Adipocyte (in vitro differentiated cells): ENCODE measurements at regions not wholly inside any gene's neighbourhood (a gene's known extent, or its start where the extent isn't known, plus 50 kb on each side); places are given as distances from the start of the nearest gene placed in this dataset.
A peak's percentile ranks its signal among the peaks of the same experiment; 100 is the strongest.

ENCODE experiments used
- DNase-seq: peaks from one replicate; pipeline ENCODE4 v3.0.0-alpha.2; 2015; ENCODE audit warnings: low read depth
- H3K27me3 ChIP-seq: replicated peaks from 2 replicates; pipeline ENCODE4 v1.7.0; 2013; ENCODE audit warnings: mild to moderate bottlenecking, low read length, moderate library complexity; ENCODE audit not compliant: control insufficient read depth, insufficient read depth
- H3K36me3 ChIP-seq: 2 replicates; pipeline ENCODE4 v1.7.0; 2013; ENCODE audit warnings: low read length, mild to moderate bottlenecking, moderate library complexity; ENCODE audit not compliant: control insufficient read depth, insufficient read depth, severe bottlenecking
- H3K4me1 ChIP-seq: 2 replicates; pipeline ENCODE4 v1.7.0; 2013; ENCODE audit warnings: mild to moderate bottlenecking, low read length, moderate library complexity; ENCODE audit not compliant: control insufficient read depth, insufficient read depth
- H3K4me3 ChIP-seq: 2 replicates; pipeline ENCODE4 v1.7.0; 2013; ENCODE audit warnings: mild to moderate bottlenecking, low read length, moderate library complexity
- H3K9ac ChIP-seq: 2 replicates; pipeline ENCODE4 v1.7.0; 2013; ENCODE audit warnings: mild to moderate bottlenecking, low read length, moderate library complexity
- H3K9me3 ChIP-seq: 2 replicates; pipeline ENCODE4 v1.7.0; 2013; ENCODE audit warnings: mild to moderate bottlenecking, low read length, moderate library complexity; ENCODE audit not compliant: control insufficient read depth

DNA sequence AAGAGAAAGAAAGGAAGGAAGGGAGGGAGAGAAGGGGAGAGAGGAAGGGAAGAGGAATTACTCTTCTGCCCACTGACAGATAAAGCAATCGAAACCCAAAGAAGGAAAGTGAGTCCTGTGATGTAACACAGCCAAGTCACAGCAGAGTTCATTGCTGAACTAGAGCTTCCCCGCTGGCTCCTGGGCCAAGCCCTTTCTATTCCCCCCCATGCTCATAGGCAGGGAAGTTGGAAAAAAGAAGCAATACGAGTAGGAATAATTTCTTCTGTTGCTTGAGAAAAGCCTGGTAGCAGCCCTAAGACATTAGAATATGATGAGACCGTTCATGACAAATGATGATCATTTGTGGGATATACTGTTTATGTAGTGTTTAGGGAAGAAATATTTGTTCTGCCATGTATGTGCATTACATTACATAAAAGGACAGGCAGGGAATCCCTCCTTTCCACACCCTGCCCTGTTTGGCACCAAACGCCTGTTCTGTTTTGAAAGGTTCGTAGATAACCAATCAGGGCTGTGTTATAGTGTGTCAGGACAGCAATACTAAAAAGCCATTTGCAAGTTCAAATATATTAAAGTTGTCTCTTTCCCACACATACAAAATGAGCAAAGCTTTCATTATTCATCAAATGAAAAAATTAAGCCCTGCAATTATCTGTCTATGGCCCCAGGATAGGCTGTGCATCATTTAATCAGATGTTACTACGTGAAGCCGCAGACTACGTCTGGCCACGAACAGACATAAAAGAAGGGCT is 111.0 kb upstream of the TRPM1 start:
- DNase-seq = no peak
- H3K4me3 ChIP-seq = peak overlapping the region; percentile 24
- H3K27me3 ChIP-seq = no peaks in the 10 kb centered on the region
- peak overlapping the region; percentile 54 for H3K9ac ChIP-seq
- no peaks in the 10 kb centered on the region for H3K36me3 ChIP-seq
- peaks cover 36% of the 10 kb centered on the region for H3K4me1 ChIP-seq
- peaks cover 8% of the 10 kb centered on the region for H3K9me3 ChIP-seq

GRCh38 chr15:31214158-31214863 is 112.3 kb upstream of the KLF13 start:
- no peak for DNase-seq
- Histone ChIP-seq H3K36me3 (no peaks in the 10 kb centered on the region), H3K9me3 (peaks cover 8% of the 10 kb centered on the region), H3K27me3 (no peaks in the 10 kb centered on the region), H3K9ac (peak overlapping the region; percentile 43), H3K4me3 (no peak overlapping the region), H3K4me1 (peaks cover 36% of the 10 kb centered on the region)

- Histone ChIP-seq H3K4me3 (peak overlapping the region; percentile 70), H3K27me3 (no peaks in the 10 kb centered on the region)
- DNase-seq = peak; percentile 80
Measured at GRCh38 chr15:31214864-31215489, 111.7 kb upstream of the KLF13 start.

DNA sequence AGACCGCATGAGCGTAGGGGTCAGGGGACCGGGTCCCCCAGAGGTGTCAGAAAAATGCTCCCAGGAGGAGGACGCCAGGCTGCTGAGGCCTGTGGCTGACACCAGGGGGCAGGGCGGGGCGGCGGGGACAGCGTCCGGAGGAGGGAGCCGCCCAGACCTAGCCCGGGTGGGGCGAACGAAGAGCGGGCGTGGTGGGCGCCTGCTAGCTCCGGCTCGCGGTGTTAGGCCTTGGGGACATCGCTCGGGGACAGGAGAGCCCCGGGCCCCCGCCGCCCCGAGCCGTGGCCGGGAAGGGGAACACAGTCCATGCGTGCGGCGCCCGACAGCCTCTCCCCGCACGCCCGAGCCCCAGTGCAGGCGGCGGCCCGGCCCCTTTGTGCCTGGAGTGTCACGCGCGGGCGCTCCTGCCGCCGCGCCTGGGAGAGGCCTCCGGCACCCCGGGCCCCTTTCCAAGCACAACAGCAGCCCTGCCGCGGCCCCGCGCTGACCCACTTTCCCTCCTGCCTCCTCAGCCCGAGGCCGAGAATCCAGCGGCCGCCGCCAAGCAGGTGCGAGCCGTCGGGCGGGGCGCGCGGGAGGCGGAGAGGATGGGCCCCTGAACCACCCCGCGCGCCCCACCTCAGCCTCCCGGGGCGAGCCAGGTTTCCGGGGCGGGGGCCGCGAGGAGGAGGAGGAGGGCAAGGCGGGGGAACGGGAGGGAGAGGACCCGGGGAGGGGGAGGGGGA is 111.0 kb upstream of the KLF13 start:
- Histone ChIP-seq H3K4me1 (peaks cover 36% of the 10 kb centered on the region), H3K4me3 (peak overlapping the region; percentile 70), H3K9me3 (peaks cover 8% of the 10 kb centered on the region), H3K36me3 (no peaks in the 10 kb centered on the region), H3K27me3 (no peaks in the 10 kb centered on the region), H3K9ac (peak overlapping the region; percentile 78)
- peak; percentile 89 for DNase-seq

More at GRCh38 chr15:31214864-31215489, 111.7 kb upstream of the KLF13 start:
- Histone ChIP-seq H3K4me1 (peaks cover 36% of the 10 kb centered on the region), H3K9me3 (peaks cover 8% of the 10 kb centered on the region), H3K9ac (peak overlapping the region; percentile 78), H3K36me3 (no peaks in the 10 kb centered on the region)

- Histone ChIP-seq H3K9ac (peak overlapping the region; percentile 71), H3K9me3 (peaks cover 3% of the 10 kb centered on the region), H3K27me3 (no peaks in the 10 kb centered on the region), H3K36me3 (no peaks in the 10 kb centered on the region), H3K4me3 (peak overlapping the region; percentile 65), H3K4me1 (peaks cover 36% of the 10 kb centered on the region)
- DNase-seq = peak; percentile 57
Measured at GRCh38 chr15:31216215-31216911, 110.3 kb upstream of the KLF13 start.

- H3K27me3 ChIP-seq = no peaks in the 10 kb centered on the region
- H3K36me3 ChIP-seq = no peaks in the 10 kb centered on the region
- DNase-seq = no peak
- peak overlapping the region; percentile 71 for H3K9ac ChIP-seq
- H3K9me3 ChIP-seq = no peaks in the 10 kb centered on the region
- no peak overlapping the region for H3K4me3 ChIP-seq
- peaks cover 30% of the 10 kb centered on the region for H3K4me1 ChIP-seq
Measured at GRCh38 chr15:31217067-31217466, 109.6 kb upstream of the KLF13 start.

DNA sequence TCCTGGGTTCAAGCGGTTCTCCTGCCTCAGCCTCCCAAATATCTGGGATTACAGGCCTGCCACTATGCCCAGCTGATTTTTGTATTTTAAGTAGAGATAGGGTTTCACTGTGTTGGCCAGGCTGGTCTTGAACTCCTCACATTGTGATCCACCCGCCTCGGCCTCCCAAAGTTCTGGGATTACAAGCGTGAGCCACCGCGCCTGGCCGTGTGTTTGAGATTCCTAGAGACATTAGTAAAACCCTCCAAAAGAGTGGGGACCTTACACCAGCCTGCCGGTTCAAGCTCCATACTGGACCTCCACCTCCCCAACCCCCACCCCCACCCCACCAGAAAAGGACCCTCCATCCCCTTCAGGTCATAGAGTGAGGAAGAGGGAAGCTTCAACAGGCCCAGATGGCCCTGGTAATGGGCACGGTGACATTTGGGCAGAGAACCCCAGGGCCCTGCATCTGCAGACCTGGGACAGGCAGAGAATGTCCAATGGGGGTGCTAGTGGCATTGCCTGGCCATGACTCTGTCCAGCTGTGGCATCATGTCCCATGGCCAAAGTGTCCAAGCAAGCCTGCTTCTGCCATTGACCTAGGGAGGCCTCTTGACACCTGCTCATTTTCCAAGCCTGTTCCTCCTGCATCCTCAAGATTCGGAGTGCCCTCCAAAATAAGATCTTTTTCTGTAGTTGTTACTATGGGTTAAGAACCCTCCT is 108.9 kb upstream of the KLF13 start:
- no peak for DNase-seq
- H3K4me3 ChIP-seq = no peak overlapping the region
- no peaks in the 10 kb centered on the region for H3K9me3 ChIP-seq
- H3K27me3 ChIP-seq = peaks cover under 1% of the 10 kb centered on the region
- no peak overlapping the region for H3K9ac ChIP-seq
- no peaks in the 10 kb centered on the region for H3K36me3 ChIP-seq
- peaks cover 24% of the 10 kb centered on the region for H3K4me1 ChIP-seq

GRCh38 chr15:31219221-31219620 is 107.4 kb upstream of the KLF13 start:
- Histone ChIP-seq H3K36me3 (no peaks in the 10 kb centered on the region), H3K4me3 (no peak overlapping the region), H3K9me3 (no peaks in the 10 kb centered on the region), H3K4me1 (peaks cover 21% of the 10 kb centered on the region), H3K27me3 (peaks cover 10% of the 10 kb centered on the region), H3K9ac (no peak overlapping the region)
- DNase-seq = no peak

- no peak overlapping the region for H3K4me3 ChIP-seq
- H3K9ac ChIP-seq = no peak overlapping the region
- peaks cover 6% of the 10 kb centered on the region for H3K4me1 ChIP-seq
- H3K9me3 ChIP-seq = no peaks in the 10 kb centered on the region
- H3K27me3 ChIP-seq = peaks cover 14% of the 10 kb centered on the region
- H3K36me3 ChIP-seq = no peaks in the 10 kb centered on the region
- no peak for DNase-seq
Measured at GRCh38 chr15:31221936-31222515, 104.6 kb upstream of the KLF13 start.

DNA sequence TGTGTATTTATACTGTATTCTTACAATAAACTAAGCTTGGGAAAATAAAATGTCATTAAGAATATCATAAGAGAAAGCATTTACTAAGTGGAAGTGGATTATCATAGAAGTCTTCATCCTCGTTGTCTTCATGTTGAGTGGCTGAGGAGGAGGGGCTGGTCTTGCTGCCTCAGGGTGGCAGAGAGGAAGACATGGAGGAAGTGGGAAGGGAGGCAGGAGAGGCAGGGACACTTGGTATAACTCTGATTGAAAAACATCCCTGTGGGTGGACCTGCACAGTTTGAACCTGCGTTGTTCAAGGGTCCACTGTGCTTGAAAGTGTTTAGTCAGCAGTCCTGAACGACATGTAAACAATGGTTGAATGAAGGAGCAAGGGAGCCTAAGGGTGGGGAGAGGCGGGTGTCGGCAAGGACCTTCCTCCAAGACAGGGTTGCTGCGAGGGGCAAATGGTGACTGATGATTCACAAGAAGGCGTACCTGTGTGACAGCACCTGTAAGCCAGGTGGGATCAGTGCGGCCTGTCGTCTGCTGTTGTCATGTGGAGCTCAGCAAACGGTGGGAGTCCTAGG is 103.8 kb upstream of the KLF13 start:
- no peaks in the 10 kb centered on the region for H3K36me3 ChIP-seq
- no peak overlapping the region for H3K4me3 ChIP-seq
- no peak overlapping the region for H3K9ac ChIP-seq
- H3K9me3 ChIP-seq = no peaks in the 10 kb centered on the region
- H3K4me1 ChIP-seq = peaks cover 6% of the 10 kb centered on the region
- H3K27me3 ChIP-seq = peaks cover 14% of the 10 kb centered on the region
- DNase-seq = no peak
